IPS DF 4.7 (cell line): ENCODE measurements at regions not wholly inside any gene's neighbourhood (a gene's known extent, or its start where the extent isn't known, plus 50 kb on each side); places are given as distances from the start of the nearest gene placed in this dataset.
A peak's percentile ranks its signal among the peaks of the same experiment; 100 is the strongest.

Experiments
- DNase-seq: peaks from one replicate; pipeline ENCODE4 v3.0.0-alpha.2; 2013; ENCODE audit warnings: low spot score; ENCODE audit errors: extremely low read depth

DNA sequence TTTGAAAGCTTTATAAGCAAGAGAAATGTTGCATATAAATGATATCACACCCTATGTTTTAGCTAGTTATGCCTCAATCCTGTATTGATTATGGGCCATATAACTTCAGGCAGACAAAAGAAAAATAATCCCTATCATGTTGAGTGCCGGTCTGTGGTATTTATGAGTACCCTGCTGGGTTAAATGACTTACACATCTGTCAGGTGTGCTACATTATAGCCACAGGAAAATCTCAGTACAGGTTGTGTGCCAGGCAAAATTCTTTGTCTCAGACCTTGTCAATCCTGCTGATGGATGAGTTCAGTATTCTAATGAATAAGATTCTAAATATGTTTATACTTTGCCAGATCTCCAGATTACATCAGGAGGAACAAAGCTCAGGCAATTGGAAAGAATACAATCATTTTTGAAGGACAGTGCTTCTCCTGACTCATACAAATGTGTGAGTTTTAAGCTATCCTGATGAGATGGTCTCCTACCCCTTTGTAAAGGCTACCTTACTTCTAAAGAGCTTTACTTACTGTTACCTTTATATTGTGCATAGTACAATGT lies 109.8 kb upstream of the FOXG1 start:
- DNase-seq: no peak

DNA sequence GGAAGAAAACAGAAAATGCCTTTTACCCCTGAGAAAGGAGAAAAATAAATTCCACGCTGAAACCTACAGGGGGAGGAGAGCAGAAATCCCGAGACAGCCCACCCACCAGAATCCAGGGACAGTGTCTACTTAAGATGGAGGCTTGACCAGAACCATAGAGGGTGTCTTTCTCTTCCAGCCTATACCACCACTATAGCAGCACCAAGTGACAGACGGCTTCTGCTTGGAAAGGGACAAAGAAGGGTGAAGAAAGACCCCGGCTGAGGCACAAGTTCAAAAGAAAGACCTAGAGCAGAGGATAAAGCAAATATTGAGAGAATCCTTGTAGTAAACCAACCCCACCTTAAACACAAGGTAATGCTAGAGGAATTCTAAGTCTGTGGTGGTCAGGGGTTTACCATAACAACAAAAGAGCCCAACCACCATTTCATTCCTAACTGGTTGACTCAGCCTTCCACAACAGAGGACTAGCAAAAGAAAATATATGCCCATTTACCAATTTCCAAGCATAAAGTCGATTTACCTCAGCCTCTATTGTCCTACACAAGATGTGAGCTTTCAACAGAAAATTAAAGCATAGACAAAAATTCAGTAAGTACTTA lies 105.3 kb upstream of the FOXG1 start:
- DNase-seq: peak; percentile 87

DNA sequence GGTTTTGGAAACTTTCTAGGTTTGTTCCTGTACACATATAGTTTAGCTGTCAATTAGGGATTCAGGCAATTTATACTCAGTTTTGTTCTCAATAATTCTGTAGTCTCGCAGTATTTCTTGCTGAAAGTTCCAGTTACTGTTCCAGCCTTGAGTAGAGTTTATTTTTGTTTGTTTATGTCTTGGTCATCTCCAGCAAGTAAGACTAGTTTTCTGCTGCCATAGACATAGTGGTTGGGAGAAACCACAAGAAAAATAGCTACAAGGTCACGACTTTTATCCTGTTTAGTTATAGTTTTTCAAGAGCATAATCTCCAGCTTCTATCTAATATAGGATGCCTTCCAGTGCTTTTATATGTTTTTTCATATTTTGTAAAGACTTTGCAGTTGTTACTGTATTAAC lies 99.6 kb upstream of the FOXG1 start:
- no peak for DNase-seq

DNA sequence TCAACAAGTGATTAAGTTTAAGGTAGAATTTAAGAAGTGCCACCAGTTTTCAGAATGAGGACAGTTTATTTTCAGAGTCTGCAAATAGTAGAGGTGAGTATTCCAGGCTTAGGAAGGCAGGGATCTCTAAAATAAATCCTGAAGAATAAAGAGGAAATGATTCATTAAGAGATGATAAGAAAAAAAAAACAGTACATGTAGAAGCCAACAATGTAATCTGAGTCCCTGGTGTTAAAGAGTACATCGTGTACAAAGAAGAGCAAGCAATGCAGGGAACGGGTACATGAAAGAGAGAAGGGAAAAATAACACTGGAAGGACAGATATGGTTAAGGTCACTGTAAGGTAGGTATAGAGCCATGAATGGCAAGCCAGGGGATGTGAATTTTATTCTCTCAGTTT lies 95.2 kb upstream of the FOXG1 start:
- DNase-seq: no peak

DNA sequence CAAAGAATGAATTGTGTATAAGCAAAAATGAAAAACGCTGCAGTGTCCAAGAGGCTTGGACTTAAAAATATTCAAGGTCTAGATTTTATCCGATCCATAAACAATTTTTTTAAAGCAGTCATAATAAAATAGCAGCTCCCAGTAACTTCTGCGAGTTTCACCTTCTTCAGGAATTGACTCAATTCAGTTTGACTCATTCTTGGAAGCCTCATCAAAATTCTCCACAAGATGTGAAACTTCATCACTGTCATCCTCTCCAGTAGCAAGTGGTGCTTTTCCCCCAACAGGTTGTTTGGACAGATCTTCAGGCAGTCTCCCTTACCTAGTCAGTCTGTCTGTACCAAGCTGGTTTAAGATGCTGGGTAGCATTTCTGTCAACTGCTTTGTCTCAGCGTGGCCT lies 93.5 kb upstream of the FOXG1 start:
- DNase-seq: no peak

DNA sequence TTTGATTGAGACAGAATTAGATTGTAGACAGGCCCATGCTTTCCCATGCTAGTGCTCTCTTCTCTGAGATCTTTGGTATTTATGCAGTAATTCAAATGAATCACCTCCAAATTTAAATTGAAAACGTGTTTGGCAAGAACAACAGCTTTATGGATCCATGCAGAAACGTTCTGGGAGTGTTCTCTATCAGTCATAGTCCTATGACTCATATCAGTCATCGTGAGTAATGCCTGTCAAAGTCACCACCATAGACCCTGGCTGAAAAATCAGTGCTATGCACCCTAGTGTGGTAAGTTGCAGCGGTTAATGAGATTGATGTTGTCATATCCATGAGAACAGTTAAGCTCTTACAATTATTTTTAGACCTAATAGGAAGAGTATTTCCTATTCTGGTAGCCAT lies 90.1 kb upstream of the FOXG1 start:
- DNase-seq: no peak

DNA sequence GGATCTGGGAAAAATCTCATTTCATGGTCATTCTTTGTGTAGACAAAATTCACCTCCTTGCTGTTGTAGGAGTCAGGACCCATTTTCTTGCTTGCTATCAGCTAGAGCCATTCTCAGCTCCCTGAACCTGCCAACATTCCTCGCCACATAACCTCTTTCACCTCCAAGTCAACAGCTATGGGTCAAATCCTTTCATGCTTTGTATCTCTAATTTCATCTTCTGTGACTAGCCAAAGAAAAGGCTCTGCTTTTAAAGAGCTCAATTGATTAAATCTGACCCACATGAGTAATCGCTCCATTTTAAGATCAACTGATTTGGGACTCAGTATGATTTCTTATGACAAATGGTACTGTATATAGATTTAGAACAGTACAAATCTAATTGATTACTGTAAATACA lies 89.2 kb upstream of the FOXG1 start:
- DNase-seq: no peak

DNA sequence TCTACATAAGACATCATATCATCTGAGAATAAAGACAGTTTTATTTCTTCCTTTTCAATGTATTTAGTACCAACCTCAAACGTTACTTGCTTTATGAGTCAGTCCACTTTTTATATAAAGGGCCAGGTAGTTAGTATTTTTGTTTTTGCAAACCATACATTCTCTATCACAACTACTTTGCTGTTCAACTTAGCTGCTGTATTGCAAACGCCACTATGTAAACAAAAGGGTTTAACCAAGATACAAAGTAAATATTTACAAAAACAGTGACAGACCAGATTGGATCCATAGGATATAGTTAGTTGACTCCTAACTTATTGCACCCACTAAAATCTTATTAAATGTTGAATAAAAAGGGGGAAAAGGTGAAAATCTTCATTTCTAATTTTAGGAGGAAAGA lies 87.7 kb upstream of the FOXG1 start:
- no peak for DNase-seq

DNA sequence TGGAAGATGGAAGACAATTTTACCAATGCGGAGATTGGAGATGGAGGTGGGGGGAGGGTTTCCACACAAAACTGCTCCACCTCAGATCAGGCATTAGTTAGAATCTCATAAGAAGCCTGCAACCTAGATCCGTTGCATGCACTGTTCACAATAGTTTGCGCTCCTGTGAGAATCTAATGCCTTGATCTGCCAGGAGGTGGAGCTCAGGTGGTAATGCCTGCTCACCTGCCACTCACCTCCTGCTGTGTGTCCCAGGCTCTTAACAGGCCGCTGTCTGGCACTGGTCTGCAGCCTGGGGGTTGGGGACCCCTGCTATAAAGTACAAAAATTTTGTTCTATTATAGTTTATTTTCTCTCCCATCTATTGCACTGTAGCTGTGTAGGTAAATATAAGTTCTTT lies 84.9 kb upstream of the FOXG1 start:
- no peak for DNase-seq

DNA sequence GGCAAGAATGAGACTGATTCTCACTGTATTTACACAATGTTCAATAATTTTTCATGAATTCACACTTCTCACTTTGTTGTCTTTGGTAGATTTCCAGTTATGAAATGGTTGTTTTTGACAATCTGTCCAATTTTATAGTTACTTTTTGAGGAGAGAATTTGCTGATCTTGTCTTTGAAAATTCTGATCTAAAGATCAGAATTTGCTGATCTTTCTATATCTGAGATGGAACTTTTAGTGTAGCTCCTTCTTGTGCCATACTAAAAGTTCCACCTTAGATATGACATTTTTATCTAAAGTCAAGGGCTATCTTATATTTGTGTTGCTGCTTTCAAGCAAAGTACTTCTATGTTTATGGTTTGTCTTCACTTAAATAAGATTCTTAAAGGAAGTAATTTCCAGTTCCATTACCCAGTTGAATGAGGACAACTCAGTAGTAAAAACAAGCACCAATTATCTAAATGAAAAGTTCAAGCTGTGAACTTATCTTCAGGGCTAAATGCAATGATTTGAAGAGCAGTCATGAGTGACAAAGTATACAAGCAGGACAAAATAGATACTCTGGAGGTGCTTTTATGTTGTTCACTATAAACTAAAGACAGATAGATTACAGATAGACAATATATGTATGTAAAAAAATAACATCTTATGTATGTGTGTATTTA lies 76.4 kb upstream of the FOXG1 start:
- DNase-seq: no peak

DNA sequence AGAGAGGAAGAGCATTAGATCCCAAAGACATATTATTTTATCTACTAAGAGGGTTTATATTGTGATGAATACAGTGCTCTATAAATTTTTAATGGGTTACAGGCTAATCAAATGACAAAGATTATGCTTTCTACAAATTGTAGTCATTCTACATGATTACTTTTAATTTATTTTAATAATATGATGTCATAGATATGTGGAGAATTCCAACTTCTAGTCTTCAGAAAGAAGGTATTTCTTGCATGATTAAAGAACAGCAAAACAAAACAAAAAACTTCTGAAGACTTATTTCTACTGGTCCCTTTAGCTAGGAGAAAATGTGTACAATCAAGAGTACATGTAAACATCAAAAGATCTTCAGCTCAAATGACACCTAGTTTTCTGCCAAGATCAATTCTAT lies 71.5 kb upstream of the FOXG1 start:
- no peak for DNase-seq

DNA sequence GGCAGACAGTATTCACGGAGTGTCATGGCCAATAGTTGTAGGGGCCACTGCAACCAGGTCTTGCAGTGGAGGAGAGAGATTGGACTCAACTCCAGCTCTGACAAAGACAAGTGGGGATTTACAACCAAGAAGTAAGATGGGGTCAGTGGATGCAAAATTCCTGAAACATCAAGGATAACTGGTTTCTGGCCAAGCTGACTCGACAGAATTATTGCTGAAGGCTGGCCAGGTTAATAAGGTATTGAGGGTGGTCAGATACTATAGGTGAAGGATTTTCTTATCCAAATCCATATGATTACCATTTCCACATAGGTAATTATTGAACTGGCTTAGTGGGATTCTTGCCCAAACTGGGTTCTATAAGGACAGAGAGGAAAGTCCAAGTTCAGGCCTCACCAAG lies 64.9 kb upstream of the FOXG1 start:
- DNase-seq: no peak

DNA sequence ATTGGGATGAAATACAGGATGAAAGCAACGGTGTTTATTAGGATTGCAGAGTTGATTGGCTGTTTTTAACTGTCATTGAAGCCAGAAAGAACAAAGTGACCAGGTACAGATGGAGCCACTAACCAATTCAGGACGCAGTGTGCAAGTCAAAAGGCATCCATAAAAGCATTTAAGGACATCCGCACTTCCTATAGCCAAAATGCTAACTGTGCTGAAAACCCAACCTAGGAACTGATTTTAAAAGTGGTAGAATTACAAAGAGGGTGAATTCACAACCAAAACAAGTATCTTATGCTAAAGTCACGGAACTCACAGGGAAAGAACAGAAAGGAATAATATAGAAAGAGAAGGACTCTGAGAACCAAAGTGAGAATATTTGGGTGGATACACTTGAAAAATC lies 63.1 kb upstream of the FOXG1 start:
- no peak for DNase-seq

DNA sequence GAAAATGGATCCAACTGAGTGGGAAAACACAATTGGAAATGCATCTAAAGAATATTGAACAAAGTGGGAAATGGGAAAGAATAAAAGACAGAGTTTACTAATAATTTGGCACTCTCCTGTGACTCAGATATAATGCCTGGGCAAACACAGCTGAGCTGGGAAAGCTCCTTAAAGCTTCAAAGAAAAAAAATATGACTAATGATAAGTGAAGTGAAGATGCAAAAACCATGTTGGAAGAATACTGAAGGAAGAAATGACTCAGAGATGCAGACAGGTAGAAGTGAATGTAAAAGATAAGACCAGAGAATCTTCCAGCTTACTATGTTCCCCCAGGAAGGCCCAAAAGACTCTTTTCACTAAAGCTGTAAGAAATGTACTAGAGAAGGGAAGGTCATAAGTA lies 62.4 kb upstream of the FOXG1 start:
- DNase-seq: no peak

DNA sequence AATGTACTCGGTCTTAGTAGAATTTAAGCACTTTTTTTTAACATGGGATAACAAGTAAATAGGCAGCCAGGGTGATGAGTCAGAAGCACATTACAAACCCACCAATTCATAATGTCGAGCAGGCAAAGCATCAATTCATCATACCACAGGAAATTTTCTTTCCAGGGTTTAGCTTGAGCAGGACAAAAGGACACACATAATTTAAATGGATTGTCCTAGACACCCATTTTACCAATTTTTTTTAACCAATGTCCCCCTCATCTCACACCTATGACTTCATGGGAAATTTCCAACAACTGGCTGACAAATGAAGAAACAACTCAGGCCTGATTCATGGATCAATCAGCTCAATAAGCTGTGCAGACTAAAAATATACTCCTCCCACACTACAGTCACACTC lies 58.8 kb upstream of the FOXG1 start:
- no peak for DNase-seq

DNA sequence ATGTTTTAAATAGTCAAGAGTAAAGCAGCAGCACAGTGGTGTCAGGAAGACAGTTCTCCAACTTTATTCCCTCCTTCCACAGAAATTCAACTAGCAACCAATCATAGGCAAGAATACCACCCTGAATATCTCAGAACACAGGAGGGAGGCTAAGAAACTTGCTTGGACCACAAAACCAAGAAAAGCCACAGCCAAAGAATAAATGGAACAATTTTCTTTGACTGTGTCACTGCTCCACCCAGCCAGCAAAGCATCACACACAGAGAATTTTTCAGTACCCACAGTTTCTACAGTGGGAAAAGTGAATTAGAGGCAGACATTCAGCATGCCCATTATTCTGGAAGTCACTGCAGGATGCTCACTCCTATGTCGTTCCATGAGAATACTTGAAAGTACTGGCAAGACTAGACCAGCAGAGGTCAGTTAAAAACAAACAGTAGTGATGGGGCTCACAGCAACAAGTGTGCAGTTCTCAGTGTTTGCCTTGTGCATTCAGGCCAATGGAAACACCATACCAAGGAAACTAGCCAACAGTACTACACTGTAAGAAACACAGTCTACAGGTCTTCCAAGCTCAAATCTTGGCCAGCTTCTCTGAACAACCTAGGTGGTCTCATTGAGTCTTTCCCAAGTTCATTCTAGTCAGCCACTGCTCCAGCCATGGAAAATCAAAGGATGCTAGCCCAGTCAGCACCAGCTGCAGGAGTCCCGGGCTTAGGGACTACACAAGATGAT lies 56.8 kb upstream of the FOXG1 start:
- no peak for DNase-seq
